Right lobe of liver (tissue), 4 donors: ENCODE measurements at regions not wholly inside any gene's neighbourhood (a gene's known extent, or its start where the extent isn't known, plus 50 kb on each side); places are given as distances from the start of the nearest gene placed in this dataset.

Experiments
- CTCF ChIP-seq, 4 donors: fragments of 200-600 bp in 3 of 4; fragments of 450-650 bp in 1 of 4; IDR thresholded peaks; one replicate each; pipeline versions ENCODE4 v1.5.1 to v1.8.0; 2016 to 2022; ENCODE audit warnings: antibody characterized with exemption in 4 of 4, mild to moderate bottlenecking in 2 of 4
- POLR2A ChIP-seq: fragments of 450-650 bp; IDR thresholded peaks from one replicate; pipeline ENCODE4 v1.6.1; 2017; ENCODE audit warnings: antibody characterized with exemption, mild to moderate bottlenecking
- donor health status: DM: no; HTN: no; CAD: no.
- donor health status: DM: no; HTN: no; CAD: no.
- donor health status: DM: no; HTN: yes; CAD: no.

DNA sequence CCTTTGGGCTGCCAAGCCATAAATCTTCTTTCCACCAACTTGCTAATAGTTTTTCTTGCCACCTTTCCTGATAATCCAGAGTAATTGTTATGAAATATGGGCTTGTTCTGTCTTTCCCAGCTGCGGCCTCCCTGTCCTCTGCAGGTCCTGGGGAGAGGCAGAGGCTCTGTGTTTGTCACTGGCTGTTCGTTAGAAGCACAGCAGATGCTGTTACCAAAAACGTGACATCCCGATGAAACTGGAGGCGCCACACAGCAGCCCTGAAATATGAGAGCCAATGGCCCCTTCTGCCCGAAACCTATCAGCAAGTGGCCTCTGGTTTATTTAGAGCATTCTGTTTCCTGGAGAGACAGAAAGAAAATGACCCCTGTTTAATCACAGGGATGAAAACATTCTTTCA is 115.1 kb upstream of the ANKFN1 start:
- no peak for TF ChIP-seq CTCF (IDR thresholded peaks at IDR 0.05)
- no peak for TF ChIP-seq POLR2A
